T-helper 22 cell (primary cell): ENCODE measurements at regions not wholly inside any gene's neighbourhood (a gene's known extent, or its start where the extent isn't known, plus 50 kb on each side); places are given as distances from the start of the nearest gene placed in this dataset.
"Not testable (repeated sequence)": the region's sequence is repeated elsewhere in the genome, so short reads cannot be mapped to it uniquely, and the experiment has no call there.

ENCODE experiments used
- DNase-seq: peaks from one replicate; pipeline ENCODE4 v3.0.0-alpha.2; 2020; ENCODE audit warnings: low read depth

- DNase-seq: no peak
Observed at GRCh38 chr1:196088541-196088940, 519.7 kb downstream of the KCNT2 start.

- no peak for DNase-seq
Observed at GRCh38 chr1:196078691-196079090, 529.5 kb downstream of the KCNT2 start.

- no peak for DNase-seq
Observed at GRCh38 chr1:196075621-196076020, 532.6 kb downstream of the KCNT2 start.

- no peak for DNase-seq
Observed at GRCh38 chr1:196074182-196074581, 534.1 kb downstream of the KCNT2 start.

- no peak for DNase-seq
Observed at GRCh38 chr1:196071447-196071846, 536.8 kb downstream of the KCNT2 start.

- no peak for DNase-seq
Observed at GRCh38 chr1:196070940-196071339, 537.3 kb downstream of the KCNT2 start.

- DNase-seq: no peak
Observed at GRCh38 chr1:196063952-196064351, 544.3 kb downstream of the KCNT2 start.

- DNase-seq: no peak
Observed at GRCh38 chr1:196063294-196063693, 544.9 kb downstream of the KCNT2 start.

- no peak for DNase-seq
Observed at GRCh38 chr1:196060539-196060938, 547.7 kb downstream of the KCNT2 start.

- DNase-seq: no peak
Observed at GRCh38 chr1:196059210-196059609, 549.0 kb downstream of the KCNT2 start.

GRCh38 chr1:196056966-196057365 lies 551.3 kb downstream of the KCNT2 start:
- DNase-seq: no peak

GRCh38 chr1:196049407-196049806 lies 558.8 kb downstream of the KCNT2 start:
- DNase-seq: no peak

GRCh38 chr1:196043268-196043667 lies 565.0 kb downstream of the KCNT2 start:
- no peak for DNase-seq

GRCh38 chr1:196034080-196034706 lies 574.0 kb downstream of the KCNT2 start:
- no peak for DNase-seq

- not testable (repeated sequence) for DNase-seq
Observed at GRCh38 chr1:196031387-196031786, 576.9 kb downstream of the KCNT2 start.

GRCh38 chr1:196030455-196030854 lies 577.8 kb downstream of the KCNT2 start:
- no peak for DNase-seq

- DNase-seq: no peak
Observed at GRCh38 chr1:196029410-196029809, 578.8 kb downstream of the KCNT2 start.

GRCh38 chr1:196027127-196027526 lies 581.1 kb downstream of the KCNT2 start:
- DNase-seq: no peak

GRCh38 chr1:196021174-196021573 lies 587.1 kb downstream of the KCNT2 start:
- not testable (repeated sequence) for DNase-seq

GRCh38 chr1:196009362-196009761 lies 598.9 kb downstream of the KCNT2 start:
- DNase-seq: no peak

GRCh38 chr1:196007763-196008162 lies 600.5 kb downstream of the KCNT2 start:
- no peak for DNase-seq

GRCh38 chr1:196005426-196005825 lies 602.8 kb downstream of the KCNT2 start:
- no peak for DNase-seq

- DNase-seq: not testable (repeated sequence)
Observed at GRCh38 chr1:196004388-196004787, 603.9 kb downstream of the KCNT2 start.

GRCh38 chr1:196002906-196003305 lies 605.3 kb downstream of the KCNT2 start:
- no peak for DNase-seq
